ENCODE measurements at regions not wholly inside any gene's neighbourhood (a gene's known extent, or its start where the extent isn't known, plus 50 kb on each side); places are given as distances from the start of the nearest gene placed in this dataset.
"Not testable (repeated sequence)": the region's sequence is repeated elsewhere in the genome, so short reads cannot be mapped to it uniquely, and the experiment has no call there.

DNA sequence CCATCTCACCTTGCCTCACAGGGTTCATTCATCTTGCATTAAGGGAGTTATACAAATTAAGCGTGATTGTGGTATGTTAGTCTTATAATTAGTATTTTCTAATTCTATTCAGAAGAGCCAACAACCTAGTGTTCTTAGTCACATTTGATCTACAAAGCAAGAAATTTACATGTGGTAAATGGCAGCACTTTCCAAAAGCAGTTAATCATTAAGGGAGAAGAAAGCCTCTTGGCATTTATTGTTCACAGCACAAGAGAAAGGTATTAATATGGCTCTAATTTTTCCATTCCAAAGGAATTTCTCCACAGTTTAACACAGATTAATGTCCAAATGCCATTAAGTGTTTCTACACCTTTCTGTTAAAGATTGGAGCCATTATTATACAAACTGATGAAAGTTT is 1077.1 kb downstream of the ZPLD1 start:
- DNase-seq = no peak

DNA sequence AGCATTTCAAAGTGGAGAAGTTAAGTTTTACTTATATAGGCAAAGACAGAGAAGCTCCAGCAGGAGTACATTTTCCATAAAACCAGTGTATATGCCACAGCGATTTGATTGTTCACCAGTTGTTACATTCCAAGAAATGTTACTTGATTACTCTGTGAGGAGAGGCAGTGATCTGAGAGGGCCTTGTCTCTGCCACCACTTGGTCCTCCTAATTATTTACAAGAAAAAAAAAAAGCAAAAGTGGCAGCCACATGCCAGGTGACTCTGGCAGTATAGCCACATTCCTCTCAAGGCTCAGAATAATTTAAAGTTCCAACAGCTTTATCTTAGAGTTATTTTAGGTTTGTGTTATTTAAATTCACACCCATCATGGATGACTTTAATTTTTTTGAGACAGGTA is 1077.8 kb downstream of the ZPLD1 start:
- DNase-seq = no peak

DNA sequence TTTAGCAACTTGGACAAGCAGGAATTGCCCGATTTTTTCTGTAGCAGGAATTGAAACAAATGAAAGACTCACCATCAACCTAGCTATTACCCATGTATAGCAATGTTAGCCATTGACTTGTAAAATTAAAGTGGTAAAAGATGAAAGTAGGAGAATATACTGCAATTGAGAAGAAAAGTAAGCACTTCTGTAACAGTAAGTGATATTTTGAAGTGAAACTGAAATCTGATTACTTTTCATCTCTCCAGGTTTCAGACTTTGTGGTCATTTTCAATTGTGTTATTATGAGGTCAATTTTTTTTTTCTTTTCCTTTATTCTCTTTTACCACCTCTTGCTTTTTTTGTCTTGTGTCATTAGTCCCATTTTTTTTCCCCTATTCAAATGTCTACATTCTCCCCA is 1078.2 kb downstream of the ZPLD1 start:
- no peak for DNase-seq

DNA sequence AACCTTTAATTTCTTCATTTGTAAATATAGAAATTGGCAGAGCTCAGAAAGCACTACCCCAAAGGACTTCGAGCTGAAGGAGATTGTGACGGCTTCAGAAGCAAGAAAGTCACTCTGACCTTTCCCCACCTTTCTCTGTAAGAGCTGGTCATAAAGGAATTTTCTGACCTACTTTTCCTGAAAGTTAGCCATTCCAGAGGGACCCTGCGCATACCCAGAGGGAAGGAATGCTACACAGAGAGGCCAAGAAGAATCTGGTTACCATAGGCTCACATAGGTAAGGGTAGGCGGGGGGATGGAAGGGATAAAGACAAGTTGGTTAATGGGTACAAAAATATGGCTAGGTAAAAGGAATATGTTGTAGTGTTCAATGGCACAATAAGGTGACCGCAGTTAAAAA is 1080.3 kb downstream of the ZPLD1 start:
- no peak for DNase-seq

DNA sequence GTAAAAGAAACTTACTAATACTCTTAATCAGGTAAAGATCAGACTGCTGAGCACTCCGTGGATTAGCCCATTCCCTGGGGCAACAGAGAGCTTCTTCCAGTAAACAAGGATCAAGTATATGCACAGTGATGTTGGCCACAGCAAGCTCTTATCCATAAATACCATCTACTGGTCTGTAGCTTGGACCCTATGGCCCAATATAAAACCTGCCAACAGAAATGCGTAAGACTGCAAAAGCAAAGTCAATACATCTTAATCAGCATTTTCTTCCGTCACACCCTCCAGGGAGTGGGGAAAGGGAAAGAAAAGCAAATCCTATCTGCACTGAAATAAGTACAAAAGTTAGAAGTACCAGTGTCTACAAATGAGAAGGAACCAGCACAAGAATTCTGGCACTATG is 1082.1 kb downstream of the ZPLD1 start:
- no peak for DNase-seq

DNA sequence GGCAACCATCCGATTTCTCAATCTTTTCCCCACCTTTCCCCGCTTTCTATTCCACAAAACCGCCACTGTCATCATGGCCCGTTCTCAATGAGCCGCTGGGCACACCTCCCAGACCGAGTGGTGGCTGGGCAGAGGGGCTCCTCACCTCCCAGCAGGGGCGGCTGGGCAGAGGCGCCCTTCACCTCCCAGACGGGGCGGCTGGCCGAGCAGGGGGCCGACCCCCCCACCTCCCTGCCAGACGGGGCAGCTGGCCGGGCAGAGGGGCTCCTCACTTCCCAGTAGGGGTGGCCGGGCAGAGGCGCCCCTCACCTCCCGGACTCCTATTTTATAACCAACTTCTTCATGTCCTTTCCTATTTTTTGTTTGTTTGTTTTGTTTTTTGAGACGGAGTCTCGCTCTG is 1096.5 kb downstream of the ZPLD1 start:
- not testable (repeated sequence) for DNase-seq

DNA sequence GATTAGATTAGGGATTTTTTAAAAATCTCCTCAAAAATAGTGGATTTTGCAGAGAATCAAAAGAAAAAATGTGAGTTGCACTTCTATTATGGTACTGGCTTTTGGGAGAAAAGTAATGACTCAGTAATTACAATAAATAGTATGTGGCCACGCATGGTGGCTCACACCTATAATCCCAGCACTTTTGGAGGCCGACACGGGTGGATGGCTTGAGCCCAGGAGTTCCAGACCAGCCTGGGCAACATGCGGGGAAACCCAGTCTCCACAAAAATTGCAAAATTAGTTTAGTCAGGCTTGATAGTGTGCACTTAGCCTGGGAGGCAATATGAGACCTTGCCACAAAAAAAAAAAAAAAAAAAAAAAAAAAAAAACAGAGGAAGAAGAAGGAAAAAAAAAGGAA is 1098.2 kb downstream of the ZPLD1 start:
- DNase-seq = no peak

DNA sequence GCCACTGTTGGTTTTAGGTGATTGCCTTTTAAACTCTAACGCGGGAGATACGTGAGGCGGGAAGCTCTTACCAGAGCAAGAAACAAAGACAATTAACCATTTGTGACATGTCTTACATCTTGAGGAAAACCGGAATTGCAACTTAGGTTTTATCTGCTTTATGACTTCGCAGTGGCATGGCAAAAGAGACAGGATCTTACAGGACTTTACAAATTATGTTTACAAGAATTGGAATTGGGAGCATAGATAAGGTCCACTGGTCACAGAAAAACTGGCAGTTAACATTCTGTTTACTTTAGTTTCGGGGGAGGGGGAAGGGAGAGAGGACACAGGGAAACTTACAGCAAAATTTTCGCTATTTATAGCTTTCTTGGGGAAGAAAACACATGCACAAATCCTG is 1119.6 kb downstream of the ZPLD1 start:
- no peak for DNase-seq

DNA sequence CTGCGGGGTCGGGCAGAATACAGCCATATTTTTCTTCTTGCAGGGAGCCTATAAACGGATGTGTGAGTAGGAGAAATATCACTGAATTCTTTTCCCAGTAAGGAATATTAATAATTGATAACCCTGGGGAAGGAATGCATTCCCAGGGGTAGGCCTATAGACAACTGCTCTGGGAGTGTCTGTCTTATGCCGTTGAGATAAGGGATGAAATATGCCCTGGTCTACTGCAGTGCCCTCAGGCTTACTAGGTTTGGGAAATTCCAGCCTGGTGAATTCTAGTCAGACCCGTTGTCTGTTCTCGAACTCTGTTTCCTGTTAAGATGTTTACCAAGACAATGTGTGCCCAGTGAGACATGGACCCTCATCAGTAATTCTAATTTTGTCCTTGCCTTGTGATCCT is 1129.3 kb downstream of the ZPLD1 start:
- not testable (repeated sequence) for DNase-seq

DNA sequence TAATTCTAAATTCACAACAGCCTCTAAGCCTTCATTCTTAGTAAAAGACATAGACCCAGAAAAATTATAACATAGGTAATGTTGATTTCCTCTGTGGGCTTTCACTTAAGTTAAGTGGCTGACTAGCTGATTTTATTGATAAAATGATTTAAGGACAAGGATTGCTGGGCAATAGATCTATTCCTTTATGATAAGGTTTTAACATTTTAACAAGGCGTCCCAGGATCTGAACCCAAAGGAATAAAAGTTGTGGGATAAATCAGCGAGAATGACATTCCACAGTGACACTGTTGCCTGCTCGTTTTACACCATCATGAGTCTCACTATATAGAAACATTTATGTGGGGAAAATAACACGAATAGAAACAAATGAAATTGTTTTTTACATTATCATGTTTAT is 1151.0 kb downstream of the ZPLD1 start:
- no peak for DNase-seq

DNA sequence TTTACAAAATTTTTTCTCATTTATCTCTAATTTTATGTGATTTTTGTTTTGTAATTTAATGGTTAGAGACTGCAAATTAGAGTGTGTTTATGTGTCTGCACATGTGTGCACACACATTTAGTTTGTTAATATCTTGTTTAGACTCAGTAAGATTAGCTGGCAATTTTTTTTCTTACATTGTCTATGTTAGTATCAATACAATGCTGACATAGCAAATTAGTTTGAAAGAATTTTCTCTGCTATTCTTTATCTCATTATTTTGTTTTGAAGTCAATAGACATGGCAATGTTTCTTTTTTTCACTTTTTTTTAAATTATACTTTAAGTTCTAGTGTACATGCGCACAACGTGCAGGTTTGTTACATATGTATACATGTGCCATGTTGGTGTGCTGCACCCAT is 1155.0 kb downstream of the ZPLD1 start:
- no peak for DNase-seq

DNA sequence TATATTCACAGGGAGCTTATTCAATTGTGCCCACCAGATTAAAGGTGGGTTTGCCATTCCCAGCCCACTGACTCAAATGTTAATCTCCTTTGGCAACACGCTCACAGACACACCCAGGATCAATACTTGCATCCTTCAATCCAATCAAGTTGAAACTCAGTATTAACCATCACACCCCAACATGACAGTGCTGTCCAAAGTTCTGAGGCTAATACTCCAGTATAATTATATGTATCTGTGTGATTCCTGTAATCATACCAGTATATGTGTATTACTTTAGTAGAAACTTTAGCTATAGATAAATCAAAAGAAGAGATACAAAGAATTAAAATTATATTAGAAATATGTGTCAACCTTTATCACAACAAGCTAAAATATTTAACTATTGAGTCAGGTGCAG is 1166.0 kb downstream of the ZPLD1 start:
- no peak for DNase-seq

DNA sequence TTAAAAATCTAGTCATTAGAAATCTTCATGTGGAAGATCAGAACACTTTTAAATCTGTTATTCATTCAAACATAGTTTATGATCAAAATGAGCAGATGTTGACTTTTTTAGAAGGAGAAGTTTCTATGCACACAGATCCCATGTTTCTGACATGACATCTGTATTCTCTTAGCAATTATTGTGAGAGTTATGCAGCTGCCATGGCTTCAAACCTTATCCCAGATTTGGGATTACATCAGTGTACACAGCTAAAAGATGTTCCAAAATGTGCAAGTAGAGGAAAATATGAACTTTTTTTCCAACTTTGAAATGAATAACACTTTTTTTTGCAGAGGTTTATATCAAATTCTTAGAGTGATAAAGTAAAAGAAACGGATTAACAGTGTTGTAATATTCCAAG is 1166.9 kb downstream of the ZPLD1 start:
- no peak for DNase-seq

DNA sequence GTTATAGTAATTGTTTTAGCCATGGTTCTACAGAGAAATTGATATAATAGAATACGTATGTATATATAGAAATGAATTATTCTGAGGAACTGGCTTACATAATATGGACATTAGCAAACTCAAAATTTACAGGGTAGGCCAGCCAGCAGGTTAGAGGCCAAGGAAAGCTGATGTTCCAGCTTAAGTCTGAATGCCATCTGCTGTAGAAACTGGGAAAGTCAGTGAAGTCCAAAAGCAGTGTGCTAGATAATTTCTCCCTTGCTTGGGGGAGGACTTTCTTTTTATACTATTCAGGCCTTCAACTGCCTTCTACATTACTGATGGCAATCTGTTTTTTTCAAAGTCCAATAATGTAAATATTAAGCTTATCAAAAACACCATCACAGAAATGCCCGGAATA is 1174.7 kb downstream of the ZPLD1 start:
- no peak for DNase-seq

DNA sequence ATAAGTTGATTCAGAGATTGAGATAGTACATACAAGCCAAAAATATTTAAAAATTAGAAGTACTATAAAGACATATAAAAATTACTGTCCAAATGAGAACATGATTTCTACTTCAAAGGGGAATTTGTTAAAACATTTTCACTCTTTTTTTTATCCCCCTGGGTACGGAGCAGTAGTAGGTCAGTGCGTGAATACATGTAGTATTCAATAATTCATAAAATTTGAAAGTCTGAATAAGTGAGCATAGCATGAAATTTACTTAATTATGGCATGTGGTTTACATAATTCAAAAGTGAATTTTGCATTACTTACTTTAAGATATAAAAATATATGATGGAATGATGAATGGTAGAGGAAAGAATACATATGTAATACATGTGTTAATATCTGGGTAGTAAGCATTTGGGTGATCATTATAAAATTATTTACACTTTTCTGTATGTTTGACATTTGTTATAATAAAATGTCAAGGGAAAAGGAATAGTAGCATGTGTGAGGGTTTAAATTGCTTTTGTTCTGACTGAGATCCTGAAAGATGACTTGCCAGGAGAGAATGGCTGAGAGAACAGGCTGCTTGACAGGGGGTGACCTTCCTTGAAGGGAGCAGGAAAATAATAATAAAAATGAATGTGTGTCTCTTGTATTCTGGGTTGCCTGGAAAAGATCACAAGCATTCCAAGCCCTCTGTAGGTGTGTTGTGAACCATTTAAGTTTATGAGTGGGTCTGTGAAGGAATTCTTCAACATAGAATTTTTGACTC is 1178.8 kb downstream of the ZPLD1 start:
- no peak for DNase-seq

DNA sequence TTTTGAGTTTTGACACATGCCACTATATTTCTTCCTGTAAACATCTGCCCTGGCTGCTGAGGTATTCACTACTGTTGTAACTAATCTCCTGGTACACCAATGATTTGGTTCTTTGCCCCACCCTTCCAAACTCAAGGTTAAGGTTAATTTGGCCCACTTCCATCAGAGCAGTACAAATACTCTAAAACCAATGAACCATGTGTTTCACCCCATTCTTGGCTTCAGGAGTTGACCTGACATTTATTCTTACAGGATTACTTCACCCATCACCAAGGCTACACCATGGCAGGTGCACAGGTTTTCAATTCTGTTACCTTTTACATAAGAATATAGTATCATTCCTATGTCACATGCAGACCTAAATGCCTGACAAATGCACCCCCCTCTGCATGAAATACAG is 1179.9 kb downstream of the ZPLD1 start:
- no peak for DNase-seq

DNA sequence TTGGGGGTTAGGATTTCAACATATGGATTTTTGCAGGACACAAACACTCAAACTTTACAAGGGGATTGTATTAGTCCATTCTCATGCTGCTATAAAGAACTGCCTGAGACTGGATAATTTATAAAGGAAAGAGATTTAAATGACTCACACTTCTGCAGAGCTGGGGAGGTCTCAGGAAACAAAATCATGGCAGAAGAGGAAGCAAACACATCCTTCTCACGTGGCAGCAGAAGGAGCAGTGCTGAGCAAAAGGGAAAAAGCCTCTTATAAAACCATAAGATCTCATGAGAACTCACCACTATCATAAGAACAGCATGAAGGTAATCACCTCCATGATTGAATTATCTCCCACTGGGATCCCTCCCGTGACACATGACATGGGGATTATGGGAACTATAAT is 1183.1 kb downstream of the ZPLD1 start:
- DNase-seq = no peak

DNA sequence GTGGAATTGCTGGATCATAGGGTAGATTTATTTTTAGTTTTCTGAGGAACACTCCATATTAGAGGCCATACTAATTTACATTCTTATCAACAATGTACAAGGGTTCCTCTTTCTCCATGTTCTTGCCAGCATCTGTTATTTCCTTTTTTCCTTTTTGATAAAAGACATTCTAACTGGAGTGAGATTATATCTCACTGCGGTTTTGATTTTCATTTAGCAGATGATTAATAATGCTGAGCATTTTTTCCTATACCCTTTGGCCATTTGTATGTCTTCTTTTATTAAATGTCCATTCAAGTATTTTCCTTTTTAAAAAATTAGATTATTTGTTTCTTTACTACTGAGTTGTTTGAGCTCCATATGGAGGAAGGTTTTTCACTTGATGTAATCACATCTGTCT is 1189.5 kb downstream of the ZPLD1 start:
- DNase-seq = no peak

DNA sequence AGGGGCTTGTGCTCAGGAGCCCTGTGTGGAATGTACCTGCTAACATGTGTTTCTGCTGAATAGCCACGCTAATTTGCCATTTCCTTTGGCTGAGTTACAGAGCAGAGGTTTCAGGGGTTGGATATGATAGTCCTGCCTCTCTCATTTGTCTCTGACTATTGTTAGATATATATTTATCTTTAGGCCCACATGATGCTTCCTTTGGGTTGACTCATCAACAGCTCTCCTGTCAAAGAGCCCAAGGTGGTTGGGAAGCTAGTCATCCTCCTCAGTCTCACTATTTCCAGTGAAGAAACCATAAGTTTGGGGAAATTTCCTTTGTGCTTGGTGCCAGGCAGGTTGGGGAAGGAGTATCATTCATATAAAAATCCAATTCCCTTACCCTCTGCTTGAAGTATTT is 1194.6 kb downstream of the ZPLD1 start:
- no peak for DNase-seq

DNA sequence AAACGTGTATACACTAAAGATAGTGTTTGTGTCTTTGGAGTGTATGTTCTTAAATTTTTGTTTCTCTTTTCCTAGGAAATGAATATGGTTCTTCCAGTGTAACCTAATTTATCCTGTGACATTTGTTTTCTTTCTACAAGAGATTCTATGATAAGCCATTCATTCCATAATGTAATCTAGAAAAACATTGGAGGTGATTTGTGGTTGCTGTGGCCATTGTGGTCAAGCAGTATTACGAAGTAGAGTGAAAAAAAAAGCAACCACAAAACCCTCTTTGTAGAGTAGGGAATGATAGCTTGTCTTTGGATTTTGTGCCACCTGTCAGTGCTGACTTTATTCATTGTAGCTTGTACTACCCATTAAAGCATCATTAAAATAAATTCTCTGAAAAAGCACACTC is 1209.6 kb downstream of the ZPLD1 start:
- DNase-seq = no peak

DNA sequence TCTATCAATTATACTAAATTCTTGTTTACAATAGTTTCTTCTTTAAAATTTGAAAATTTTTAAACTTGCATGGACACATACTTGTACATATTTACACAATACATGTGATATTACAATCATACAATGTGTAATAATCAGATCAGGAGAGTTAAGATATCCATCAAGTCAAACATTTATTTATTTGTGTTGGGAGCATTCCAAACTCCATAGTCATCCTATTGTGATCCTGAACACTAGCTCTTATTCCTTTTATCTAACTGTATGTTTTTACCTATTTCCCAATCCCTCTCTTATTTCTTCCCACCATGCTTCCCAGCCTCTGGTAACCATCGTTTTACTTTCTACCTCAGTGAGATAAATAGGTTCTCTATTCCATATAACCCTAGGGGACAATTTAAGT is 1219.2 kb downstream of the ZPLD1 start:
- no peak for DNase-seq

DNA sequence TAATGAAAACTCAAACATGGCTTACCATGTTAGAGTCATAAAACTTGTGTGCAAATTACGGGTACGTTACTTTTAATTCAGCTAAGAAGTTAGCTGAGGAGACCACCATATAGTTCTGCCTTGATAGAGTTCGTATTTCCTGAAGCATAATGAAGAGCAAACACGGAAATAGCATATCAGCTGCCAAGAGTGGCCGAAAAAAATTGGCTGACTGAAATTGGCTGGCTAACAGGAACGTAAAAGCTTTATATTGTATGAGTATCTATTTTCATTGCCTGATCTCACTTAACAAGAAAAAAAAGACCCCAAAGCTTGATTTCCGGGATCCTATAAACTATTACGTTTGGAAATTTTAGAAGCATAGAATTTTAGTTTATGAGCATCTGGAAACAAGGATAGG is 1222.9 kb downstream of the ZPLD1 start:
- DNase-seq = no peak

DNA sequence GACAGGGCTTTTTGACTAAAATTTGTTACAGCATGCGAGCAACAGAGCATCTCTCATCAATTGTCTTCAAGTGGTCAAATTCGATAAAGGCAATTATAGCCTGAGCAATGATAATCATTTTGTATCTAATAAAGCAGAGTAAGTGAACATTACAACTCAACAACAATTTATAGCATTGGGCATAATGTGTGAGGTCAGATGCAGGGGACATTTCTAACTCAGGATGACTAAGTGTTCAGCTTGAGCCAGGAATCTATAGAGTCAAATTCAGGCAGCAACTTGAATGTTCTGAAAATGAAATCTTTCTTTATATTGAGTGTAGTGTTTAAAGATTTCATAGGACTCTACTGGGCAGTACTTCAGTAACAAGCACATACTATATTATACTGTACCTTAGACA is 1226.0 kb downstream of the ZPLD1 start:
- no peak for DNase-seq

DNA sequence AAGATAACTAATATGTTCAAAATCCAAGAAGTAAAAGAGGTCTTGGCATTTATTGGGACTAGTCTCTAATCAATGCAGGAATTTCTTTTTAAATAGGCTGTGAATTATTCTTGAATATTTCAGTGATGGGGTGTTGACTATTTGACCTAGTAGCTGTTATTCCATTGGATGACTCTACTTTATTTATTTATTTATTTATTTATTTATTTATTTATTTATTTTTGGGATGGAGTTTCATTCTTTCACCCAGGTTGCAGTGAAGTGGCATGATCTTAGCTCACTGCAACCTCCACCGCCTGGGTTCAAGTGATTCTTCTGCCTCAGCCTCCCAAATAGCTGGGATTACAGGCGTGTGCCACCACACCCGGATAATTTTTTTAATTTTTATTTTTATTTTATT is 1227.8 kb downstream of the ZPLD1 start:
- no peak for DNase-seq

DNA sequence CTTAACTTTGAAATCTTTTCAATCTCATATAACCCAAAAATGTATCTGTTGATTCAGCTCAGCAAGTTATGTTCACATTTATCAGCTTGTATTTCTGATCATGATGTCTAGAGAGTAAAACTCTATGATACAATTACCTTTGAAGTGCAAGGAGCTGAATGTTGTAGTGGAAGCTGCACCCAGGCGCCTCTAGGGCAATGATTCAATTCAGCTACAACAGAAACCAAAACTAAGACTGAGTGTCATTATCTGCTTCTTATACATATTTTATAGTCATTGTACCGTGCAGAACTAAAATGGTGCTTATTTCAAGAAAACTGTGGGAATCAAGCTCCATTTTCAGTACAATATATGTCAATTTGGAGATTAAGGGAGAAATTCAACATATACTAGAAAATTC is 1237.5 kb downstream of the ZPLD1 start:
- DNase-seq = no peak

DNA sequence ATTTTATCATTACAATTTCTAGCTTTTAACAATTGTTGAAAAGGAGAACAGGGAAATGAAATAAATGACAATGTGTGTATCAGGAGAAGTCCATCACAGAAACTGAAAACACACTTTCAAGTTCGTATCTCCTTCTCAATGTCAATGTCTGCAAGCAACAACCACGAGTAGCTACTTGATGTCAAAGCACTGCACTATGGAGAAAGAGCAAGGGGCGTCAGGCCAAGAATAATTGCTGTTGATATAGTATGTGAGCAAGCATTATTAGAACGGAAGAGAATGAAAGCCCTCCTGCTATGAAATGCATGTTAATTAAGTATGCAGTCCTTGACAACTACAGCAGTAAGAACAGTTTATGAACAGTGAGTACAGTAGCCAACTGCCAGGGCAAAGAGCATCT is 1250.1 kb downstream of the ZPLD1 start:
- DNase-seq = peak; percentile 8
